ENCODE measurements at regions not wholly inside any gene's neighbourhood (a gene's known extent, or its start where the extent isn't known, plus 50 kb on each side); places are given as distances from the start of the nearest gene placed in this dataset.

GRCh38 chr20:41716436-41716835, 98.3 kb upstream of the CHD6 start:
- H3K4me1 Mint-ChIP-seq (ENCODE audit: low read depth, unreplicated experiment): no peaks in the 10 kb centered on the region
- peaks cover 5% of the 10 kb centered on the region for H3K9me3 Mint-ChIP-seq (ENCODE audit: unreplicated experiment)
- Histone ChIP-seq H2AFZ (ENCODE audit: low read depth, low read length) (no peak overlapping the region), H3K9ac (ENCODE audit: low read length) (no peak overlapping the region), H3K4me2 (ENCODE audit: low read length) (no peak overlapping the region), H3K27me3 (ENCODE audit: insufficient read depth, low read length) (no peaks in the 10 kb centered on the region), H3K79me2 (ENCODE audit: insufficient read depth, low read length) (no peaks in the 10 kb centered on the region), H3K9me3 (ENCODE audit: insufficient read depth, low read depth, low read length) (no peaks in the 10 kb centered on the region), H3K27ac (ENCODE audit: low read depth, low read length) (no peak overlapping the region), H3K36me3 (ENCODE audit: insufficient read depth, low read length) (no peaks in the 10 kb centered on the region), H3K4me3 (ENCODE audit: insufficient read depth, low read depth, low read length) (no peak overlapping the region), H3K4me1 (ENCODE audit: insufficient read depth, low read length) (no peaks in the 10 kb centered on the region), H4K20me1 (ENCODE audit: insufficient read depth, low read length) (no peaks in the 10 kb centered on the region)
- DNase-seq (ENCODE audit: low read depth): no peak
- no peak overlapping the region for H3K27ac Mint-ChIP-seq (ENCODE audit: unreplicated experiment)
- H3K27me3 Mint-ChIP-seq (ENCODE audit: low read depth, unreplicated experiment): peaks cover 2% of the 10 kb centered on the region
- TF ChIP-seq, protein P1, sequence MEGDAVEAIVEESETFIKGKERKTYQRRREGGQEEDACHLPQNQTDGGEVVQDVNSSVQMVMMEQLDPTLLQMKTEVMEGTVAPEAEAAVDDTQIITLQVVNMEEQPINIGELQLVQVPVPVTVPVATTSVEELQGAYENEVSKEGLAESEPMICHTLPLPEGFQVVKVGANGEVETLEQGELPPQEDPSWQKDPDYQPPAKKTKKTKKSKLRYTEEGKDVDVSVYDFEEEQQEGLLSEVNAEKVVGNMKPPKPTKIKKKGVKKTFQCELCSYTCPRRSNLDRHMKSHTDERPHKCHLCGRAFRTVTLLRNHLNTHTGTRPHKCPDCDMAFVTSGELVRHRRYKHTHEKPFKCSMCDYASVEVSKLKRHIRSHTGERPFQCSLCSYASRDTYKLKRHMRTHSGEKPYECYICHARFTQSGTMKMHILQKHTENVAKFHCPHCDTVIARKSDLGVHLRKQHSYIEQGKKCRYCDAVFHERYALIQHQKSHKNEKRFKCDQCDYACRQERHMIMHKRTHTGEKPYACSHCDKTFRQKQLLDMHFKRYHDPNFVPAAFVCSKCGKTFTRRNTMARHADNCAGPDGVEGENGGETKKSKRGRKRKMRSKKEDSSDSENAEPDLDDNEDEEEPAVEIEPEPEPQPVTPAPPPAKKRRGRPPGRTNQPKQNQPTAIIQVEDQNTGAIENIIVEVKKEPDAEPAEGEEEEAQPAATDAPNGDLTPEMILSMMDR (IDR thresholded peaks at IDR 0.05; ENCODE audit: insufficient read depth, low read depth, low read length): no peak
- no peak for TF ChIP-seq EZH2 (IDR thresholded peaks at IDR 0.05; ENCODE audit: insufficient read depth, low read length)
- H3K36me3 Mint-ChIP-seq (ENCODE audit: low read depth, unreplicated experiment): no peaks in the 10 kb centered on the region
- no peak for FAIRE-seq
- no peak overlapping the region for H3K4me3 Mint-ChIP-seq (ENCODE audit: unreplicated experiment)

DNA sequence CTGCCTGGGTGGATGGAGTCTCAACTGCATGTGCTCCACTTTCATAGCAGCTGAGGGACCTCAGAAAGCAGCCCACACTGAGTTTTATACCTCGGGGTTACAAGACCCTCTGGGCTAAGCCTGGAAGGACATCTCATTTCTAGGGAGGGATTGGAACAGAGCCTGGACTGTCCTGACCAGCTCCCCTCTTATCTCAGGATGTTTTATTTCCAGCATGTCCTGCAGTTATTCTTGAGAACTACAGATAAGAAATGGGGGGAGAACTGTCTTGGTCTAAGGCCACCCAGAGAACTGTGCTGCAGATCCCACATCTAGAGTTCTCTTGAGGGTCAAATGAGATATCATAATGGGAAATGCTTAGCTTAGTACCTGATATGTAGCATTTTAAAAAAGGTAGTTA, 97.3 kb upstream of the CHD6 start:
- DNase-seq (ENCODE audit: low read depth): no peak
- Mint-ChIP-seq H3K27me3 (ENCODE audit: low read depth, unreplicated experiment) (peaks cover 2% of the 10 kb centered on the region), H3K9me3 (ENCODE audit: unreplicated experiment) (peaks cover 5% of the 10 kb centered on the region), H3K36me3 (ENCODE audit: low read depth, unreplicated experiment) (no peaks in the 10 kb centered on the region), H3K4me1 (ENCODE audit: low read depth, unreplicated experiment) (no peaks in the 10 kb centered on the region), H3K4me3 (ENCODE audit: unreplicated experiment) (no peak overlapping the region), H3K27ac (ENCODE audit: unreplicated experiment) (no peak overlapping the region)
- Histone ChIP-seq H4K20me1 (ENCODE audit: insufficient read depth, low read length) (no peaks in the 10 kb centered on the region), H3K4me2 (ENCODE audit: low read length) (no peak overlapping the region), H3K4me1 (ENCODE audit: insufficient read depth, low read length) (no peaks in the 10 kb centered on the region), H3K79me2 (ENCODE audit: insufficient read depth, low read length) (no peaks in the 10 kb centered on the region), H3K36me3 (ENCODE audit: insufficient read depth, low read length) (no peaks in the 10 kb centered on the region), H3K27me3 (ENCODE audit: insufficient read depth, low read length) (no peaks in the 10 kb centered on the region), H3K4me3 (ENCODE audit: insufficient read depth, low read depth, low read length) (no peak overlapping the region), H3K9ac (ENCODE audit: low read length) (no peak overlapping the region), H3K27ac (ENCODE audit: low read depth, low read length) (no peak overlapping the region), H3K9me3 (ENCODE audit: insufficient read depth, low read depth, low read length) (no peaks in the 10 kb centered on the region), H2AFZ (ENCODE audit: low read depth, low read length) (no peak overlapping the region)
- no peak for TF ChIP-seq EZH2 (IDR thresholded peaks at IDR 0.05; ENCODE audit: insufficient read depth, low read length)
- TF ChIP-seq, protein P1 (IDR thresholded peaks at IDR 0.05; ENCODE audit: insufficient read depth, low read depth, low read length): no peak
- FAIRE-seq: no peak

- H3K36me3 ChIP-seq (ENCODE audit: insufficient read depth, low read length): no peaks in the 10 kb centered on the region
- H3K27ac Mint-ChIP-seq (ENCODE audit: unreplicated experiment): no peak overlapping the region
- FAIRE-seq (no peak), DNase-seq (ENCODE audit: low read depth) (no peak)
- H3K9ac ChIP-seq (ENCODE audit: low read length): no peak overlapping the region
- no peaks in the 10 kb centered on the region for H3K27me3 ChIP-seq (ENCODE audit: insufficient read depth, low read length)
- H3K79me2 ChIP-seq (ENCODE audit: insufficient read depth, low read length): no peaks in the 10 kb centered on the region
- H3K4me1 ChIP-seq (ENCODE audit: insufficient read depth, low read length): no peaks in the 10 kb centered on the region
- no peak overlapping the region for H3K27ac ChIP-seq (ENCODE audit: low read depth, low read length)
- no peaks in the 10 kb centered on the region for H3K4me1 Mint-ChIP-seq (ENCODE audit: low read depth, unreplicated experiment)
- H3K27me3 Mint-ChIP-seq (ENCODE audit: low read depth, unreplicated experiment): peaks cover 2% of the 10 kb centered on the region
- TF ChIP-seq, protein P1 (IDR thresholded peaks at IDR 0.05; ENCODE audit: insufficient read depth, low read depth, low read length): no peak
- no peak for TF ChIP-seq EZH2 (IDR thresholded peaks at IDR 0.05; ENCODE audit: insufficient read depth, low read length)
- peaks cover 4% of the 10 kb centered on the region for H3K9me3 Mint-ChIP-seq (ENCODE audit: unreplicated experiment)
- no peak overlapping the region for H3K4me3 Mint-ChIP-seq (ENCODE audit: unreplicated experiment)
- no peak overlapping the region for H3K4me2 ChIP-seq (ENCODE audit: low read length)
- H2AFZ ChIP-seq (ENCODE audit: low read depth, low read length): no peak overlapping the region
- H3K36me3 Mint-ChIP-seq (ENCODE audit: low read depth, unreplicated experiment): no peaks in the 10 kb centered on the region
- H3K9me3 ChIP-seq (ENCODE audit: insufficient read depth, low read depth, low read length): no peaks in the 10 kb centered on the region
- H4K20me1 ChIP-seq (ENCODE audit: insufficient read depth, low read length): no peaks in the 10 kb centered on the region
- no peak overlapping the region for H3K4me3 ChIP-seq (ENCODE audit: insufficient read depth, low read depth, low read length)
Measured at GRCh38 chr20:41714030-41714429, 95.9 kb upstream of the CHD6 start.
